Stimulated activated naive CD4-positive, alpha-beta T cell (primary cell): ENCODE measurements at regions not wholly inside any gene's neighbourhood (a gene's known extent, or its start where the extent isn't known, plus 50 kb on each side); places are given as distances from the start of the nearest gene placed in this dataset.
A peak's percentile ranks its signal among the peaks of the same experiment; 100 is the strongest.
"Not testable (repeated sequence)": the region's sequence is repeated elsewhere in the genome, so short reads cannot be mapped to it uniquely, and the experiment has no call there.

Source experiments
- DNase-seq, 6 experiments: peaks; one replicate each; lab custom pipeline; 2025; lab: John Stamatoyannopoulos, UW

DNA sequence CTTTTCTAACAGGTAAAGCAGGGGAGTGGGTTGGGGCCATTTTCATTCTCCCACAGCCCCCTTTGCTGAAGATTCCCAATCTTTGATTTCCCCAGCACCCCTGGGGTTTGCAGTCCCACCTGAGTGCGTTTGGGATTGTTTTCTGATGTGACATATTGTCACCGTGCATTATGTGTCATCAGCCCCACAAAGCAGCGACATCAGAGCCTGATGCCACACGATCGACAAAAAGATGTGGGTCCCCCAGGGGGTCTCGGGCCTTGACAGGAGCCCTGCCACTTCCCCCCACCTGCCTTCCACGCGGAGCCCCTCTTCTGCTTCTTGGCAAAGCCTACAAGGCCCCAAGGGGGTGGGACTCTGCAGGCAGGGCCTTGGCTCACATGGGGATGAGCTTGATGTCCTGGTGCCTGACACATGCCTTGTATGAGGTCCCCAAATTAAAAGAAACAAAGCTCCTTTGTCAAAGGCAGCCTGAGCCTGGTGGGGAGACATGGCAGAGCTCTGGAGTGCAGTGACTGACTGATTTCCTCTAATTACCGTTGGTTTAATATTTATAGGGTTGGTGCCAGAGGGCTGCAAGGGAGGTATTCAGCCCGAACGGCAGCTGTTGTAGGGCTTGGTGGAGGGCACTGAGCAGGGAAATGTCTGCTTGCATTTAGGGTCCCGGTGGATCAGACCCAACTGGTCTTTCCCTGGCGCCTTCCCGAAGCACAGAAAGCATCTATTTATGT lies 149.2 kb downstream of the MIAT start:
- DNase-seq, result no peak

GRCh38 chr22:26811647-26811992 lies 154.2 kb downstream of the MIAT start:
- DNase-seq, result no peak

DNA sequence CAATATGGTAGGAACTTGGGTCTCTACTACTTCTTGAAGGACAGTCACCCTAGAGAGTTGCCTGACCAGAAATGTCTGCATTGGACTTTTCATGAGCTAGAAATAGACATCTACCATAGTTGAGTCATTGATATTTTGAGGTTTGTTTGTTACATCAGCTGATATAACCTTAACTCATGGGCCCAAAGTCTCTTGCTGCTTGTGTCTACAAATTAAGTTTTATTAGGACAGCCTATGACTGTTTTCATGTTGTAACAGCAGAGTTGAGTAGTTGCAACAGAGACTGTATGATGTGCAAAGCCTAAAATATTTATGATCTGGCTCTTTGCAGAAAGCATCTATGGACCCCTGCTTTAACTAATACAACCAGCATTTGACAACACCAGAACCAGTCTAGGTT lies 155.3 kb downstream of the MIAT start:
- no peak for DNase-seq

DNA sequence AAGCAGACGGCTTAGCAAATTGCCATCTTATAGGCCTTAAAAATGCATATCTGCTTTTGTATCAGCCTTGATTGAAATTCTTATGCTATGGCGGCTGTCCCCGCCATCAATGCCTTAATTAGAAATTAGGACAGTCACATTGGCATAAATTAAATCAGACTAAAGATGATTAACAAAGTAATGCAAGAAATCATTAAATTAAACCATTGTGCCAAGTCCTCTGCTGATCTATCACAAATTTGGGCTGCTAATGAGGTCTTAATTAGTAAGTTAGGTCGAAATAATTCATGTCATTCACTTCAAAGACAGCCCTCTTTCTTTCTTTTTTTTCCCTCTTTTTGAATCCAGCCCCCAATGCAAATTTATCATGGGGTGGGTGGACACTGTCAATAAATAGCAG lies 159.3 kb downstream of the MIAT start:
- DNase-seq, result no peak

- no peak for DNase-seq
These were observed 160.5 kb downstream of the MIAT start for GRCh38 chr22:26817926-26818325.

DNA sequence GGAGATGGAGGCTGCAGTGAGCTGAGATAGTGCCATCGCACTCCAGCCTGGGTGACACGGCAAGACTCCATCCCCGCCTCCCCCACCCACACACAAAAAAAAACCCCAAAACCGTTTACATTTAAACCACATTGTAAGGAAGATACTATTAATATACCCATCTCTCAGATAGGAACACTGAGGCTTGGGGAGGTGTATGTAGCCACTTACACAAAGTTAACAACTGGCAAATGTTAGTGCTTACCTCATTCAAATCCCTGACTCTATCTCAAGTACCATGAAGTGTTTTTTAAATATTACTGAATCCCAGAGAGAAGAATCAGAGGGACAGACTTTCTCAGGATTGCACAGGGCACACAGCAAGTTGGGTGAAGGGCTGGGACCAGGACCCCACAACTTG lies 164.5 kb downstream of the MIAT start:
- no peak for DNase-seq

- DNase-seq, result no peak
These were observed 164.9 kb downstream of the MIAT start for GRCh38 chr22:26822313-26822712.

GRCh38 chr22:26823966-26824365 lies 166.6 kb downstream of the MIAT start:
- no peak for DNase-seq

DNA sequence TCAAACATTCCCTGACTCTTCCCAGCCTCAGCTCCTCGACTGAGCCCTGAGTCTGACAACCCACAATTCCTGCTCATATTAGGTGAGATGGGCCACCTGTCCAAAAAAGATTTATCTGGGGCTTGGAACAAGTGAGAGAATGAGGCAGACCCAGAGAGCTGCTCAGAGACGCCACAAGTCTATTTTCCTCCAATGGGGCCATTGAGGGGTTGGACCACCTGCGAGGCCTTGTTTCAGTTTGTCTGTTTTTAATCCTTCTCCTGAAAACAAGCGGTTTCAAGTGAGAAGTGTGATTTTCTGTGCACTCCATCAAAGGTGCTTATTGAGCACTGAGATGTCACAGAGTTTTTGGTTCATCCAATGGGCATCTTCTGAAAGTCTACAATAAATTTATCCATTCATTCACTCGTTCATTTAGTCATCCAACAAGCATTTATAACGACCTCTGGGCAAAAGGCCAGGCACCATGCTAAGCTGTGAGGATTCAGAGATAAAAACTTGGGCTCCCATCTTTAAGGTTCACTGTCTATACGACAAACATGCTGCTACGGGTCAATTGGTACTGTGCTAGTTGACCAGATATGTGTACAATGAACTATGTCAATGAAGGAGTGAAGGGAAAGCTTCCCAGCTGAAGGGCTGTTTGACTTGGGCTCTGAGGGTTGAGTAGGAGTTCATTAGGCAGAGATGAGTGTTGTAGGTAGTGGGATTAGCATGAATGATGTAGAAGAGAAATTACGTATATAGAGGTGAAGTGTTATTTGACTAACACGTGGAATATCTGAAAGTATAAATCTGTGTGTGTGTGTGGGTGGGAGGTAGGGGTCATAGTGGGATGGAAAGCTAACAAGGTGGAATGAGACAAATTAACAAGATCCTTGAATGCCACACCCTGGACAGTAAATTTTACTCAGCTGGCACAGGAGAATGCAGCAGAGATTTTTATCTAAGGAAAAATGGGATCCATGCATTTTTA lies 168.9 kb downstream of the MIAT start:
- DNase-seq, result no peak

DNA sequence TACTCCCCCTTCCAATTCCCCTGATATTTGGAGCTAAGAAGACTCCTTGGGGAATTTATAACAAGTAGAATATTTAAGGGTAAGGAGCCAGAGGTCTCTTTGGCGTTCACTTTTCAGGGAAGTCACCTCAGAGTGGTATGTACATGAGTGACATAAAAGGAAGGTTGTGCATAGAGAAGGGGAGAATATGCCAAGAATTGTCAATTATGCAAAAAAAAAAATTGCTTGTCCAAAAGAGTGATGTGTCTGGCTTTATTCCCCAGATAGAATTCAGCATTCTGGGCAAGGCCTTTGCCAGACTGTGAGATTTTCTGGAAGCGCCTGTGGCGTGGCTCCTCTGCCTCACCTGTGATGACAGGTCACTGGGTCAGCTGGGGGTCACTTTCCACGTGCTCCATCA lies 170.2 kb downstream of the MIAT start:
- DNase-seq, result no peak

DNA sequence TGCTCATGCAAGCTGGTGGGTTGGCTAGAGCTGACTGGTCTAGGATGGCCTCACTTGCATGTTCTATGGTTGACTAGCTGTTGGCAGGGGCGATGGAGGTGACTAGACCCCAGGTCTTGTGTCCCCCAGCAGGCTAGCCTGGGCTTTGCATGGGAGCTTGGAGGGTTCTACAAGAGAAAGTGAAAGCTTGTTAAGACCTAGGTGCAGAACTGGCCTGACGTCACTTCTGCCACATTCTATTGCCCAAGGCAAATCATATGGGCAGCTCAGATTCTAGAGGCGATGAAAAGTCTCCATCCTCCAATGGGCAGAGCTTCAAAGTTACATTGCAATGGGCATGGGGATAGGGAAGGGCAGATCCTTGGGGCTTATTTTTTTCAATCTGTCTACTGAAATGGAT lies 170.9 kb downstream of the MIAT start:
- DNase-seq, result no peak

DNA sequence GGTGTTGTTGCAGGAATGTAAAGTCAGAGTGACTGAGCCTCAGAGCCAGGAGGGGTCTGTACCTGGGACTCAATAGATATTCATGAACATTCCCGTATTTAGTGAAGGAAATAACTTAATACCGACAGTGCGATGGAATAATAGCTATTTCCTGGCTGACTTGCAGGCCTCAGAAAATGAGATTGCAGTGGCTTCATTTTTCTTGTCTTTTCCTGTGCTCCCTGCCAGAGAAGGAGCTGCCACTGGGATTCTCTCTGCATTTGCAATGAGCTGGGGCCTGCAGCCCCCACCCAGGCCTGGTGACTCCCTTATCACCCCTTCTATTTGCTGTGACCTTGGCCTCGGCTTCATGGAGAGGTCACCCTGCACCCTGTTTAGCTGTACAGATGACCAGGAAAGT lies 173.4 kb downstream of the MIAT start:
- DNase-seq, result no peak

DNA sequence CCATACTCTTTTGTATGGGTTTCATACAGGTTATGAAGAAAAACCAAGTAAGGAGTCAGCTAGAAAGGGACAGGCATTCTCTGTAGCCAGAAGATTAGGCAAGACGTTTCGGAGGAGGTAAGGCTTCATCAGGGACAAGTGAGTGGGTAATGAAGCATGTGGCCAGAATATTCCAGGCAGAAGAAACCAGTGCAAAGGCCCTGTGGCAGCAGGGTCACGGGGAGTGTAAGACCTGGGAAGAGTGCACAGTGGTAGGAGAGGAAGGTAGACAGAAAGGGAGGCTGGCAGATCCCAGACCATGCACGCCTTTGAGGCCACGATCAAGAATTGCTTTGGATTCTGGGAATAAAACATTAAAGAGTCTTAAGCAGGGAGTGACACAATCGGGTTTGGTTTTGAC lies 177.6 kb downstream of the MIAT start:
- DNase-seq, result no peak

- DNase-seq, result peak in 3 of 6 experiments; percentile 1 to 20 (median 19)
These were observed 178.6 kb downstream of the MIAT start for GRCh38 chr22:26835929-26836528.

DNA sequence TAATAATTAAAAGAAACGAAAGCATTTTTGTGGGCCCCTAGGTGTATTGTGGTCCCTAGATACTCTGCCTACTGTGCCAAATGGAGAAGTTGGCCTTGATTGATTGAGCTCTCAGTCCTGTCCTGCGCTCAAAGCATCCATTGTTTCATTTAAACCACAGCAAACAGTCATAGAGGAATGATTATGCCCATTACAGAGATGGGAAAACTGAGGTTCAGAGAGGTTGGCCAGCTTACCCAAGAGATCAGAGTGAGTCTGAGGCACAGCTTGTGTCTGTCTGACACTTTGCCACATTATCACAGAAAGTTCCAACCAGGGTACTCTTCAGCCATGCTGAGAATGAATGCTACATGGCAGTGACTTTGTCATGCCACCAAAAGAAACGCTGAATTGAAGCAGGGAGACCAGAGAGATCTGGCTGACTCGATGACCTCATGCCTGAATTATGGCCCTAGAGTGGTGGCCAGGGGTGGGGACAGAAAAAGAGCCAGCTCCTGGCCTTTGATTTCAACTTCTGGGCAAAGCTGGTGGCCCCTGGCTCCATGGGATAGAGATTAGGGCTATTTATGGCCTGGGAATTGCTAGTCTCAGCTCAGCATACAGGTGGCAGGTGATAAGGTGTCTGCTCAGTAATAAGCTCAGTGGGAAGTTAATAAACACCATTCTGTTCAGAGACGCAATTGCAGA lies 180.5 kb downstream of the MIAT start:
- DNase-seq, result no peak

DNA sequence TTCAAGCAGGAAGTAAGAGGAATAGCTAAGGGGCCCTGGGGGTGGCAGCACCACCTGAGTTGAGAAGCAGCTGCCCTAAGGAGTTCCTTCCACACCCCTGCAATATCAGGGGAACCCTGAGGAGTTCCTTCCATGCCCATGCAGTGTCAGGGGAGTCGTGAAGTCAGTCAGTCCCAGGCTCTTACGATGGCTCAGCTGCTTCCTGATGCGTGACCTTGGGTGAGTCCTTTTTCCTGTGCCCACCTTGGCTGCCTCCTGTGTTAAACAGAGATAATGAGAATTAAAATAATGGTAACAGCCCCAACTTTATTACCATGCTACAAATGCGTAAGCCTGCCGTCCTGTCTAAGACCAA lies 181.1 kb downstream of the MIAT start:
- DNase-seq, result no peak

DNA sequence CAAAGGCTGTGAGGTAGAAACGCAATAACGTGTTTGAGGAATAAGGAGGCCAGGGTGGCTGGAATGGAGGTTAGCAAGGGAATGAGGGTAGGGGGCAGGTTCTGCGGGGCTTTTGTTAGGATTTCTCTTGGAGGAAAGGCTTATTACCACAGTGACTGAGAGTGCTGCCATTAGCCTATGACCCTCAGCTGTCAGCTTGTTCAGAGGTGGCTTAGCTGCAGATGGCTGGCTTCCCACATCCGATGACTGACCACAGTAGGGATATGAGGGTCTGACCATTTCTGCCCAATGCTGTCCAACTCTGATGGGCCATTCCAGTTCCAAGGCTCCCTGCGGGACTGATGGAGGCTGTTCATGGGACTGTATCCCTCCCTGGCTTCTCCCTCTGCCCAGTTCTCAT lies 181.8 kb downstream of the MIAT start:
- no peak for DNase-seq

DNA sequence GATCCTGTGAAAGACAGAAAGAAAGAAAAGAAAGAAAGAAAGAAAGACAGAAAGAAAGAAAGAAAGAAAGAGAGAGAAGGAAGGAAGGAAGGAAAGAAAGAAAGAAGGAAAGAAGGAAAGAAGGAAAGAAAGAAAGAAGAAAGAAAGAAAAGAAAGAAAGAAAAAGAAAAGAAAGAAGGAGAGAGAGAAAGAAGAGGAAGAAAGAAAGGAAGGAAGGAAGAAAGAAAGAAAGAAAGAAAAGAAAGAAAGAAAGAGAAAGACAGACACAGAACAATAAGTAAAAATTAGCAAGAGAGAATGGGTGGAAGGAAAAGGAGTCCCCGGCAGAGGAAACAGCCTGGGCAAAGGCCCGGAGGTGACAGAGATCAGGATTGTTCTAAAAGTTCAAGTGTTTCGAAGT lies 183.4 kb downstream of the MIAT start:
- not testable (repeated sequence) for DNase-seq

GRCh38 chr22:26842103-26842502 lies 184.7 kb downstream of the MIAT start:
- DNase-seq, result no peak

DNA sequence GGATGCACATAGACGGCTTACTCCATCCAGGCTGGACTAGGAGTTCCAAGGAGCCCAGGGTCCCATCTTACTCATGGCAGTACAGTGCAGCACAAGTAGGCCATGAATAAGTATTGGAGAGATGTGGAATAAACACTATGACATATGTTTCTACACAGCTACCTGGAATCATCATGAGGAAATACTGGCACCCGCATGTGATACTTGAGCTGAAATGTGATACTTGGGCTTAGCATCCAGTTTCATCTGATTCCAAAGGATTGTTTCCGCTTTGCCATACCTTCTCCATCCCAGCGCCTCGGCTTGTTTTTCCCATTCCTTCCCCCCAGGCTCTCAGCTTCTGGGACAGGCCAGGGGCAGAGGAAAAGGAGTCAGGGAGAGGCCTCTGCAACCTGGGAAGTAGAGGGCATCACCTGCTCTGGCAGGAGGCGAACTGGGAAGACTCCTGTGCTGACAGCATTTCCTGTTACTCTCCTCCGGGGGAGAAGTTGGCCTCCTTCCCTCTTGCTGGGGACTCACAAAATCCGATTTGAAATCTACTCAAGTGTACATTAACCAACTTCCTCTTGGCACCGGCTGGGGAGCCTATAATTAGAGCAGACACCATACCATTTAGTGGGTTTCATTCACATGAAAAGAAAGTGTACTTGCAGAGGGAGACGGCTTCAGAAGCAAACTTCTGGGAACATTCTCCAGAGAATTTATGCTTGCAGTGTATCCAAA lies 187.8 kb downstream of the MIAT start:
- no peak for DNase-seq

DNA sequence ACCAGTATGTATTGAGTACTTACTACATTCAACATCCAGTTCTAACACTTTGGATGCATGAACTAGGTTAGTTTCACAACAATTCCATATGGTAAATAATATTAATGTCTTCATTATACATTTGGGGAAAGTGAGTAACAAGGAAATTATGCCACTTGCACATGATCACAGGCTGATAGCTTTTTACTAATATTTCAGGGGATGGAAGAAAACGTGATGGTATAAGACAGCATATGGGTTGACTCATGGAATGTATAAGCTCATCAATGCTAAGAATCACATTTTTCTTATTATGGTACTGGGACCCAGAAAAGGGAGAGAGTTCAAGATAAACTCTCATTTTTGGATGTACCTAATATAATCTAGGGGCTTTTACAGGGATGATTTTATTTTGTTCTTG lies 188.7 kb downstream of the MIAT start:
- DNase-seq, result no peak

GRCh38 chr22:26846645-26847044 lies 189.3 kb downstream of the MIAT start:
- no peak for DNase-seq
